Thoracic aorta (tissue), 2 donors: ENCODE measurements at regions not wholly inside any gene's neighbourhood (a gene's known extent, or its start where the extent isn't known, plus 50 kb on each side); places are given as distances from the start of the nearest gene placed in this dataset.
"Not testable (repeated sequence)": the region's sequence is repeated elsewhere in the genome, so short reads cannot be mapped to it uniquely, and the experiment has no call there.

Experiments
- ATAC-seq: fragments of 150-250 bp; one replicate; pipeline ENCODE4 v1.8.0; 2017; ENCODE audit warnings: low read depth; ENCODE audit not compliant: insufficient number of reproducible peaks, low FRiP score
- DNase-seq: peaks from one replicate; pipeline ENCODE4 v3.0.0-alpha.2; 2020; ENCODE audit warnings: low spot score
- H3K27ac ChIP-seq, 2 donors: fragments of 200-600 bp; sonication (generic); 1 replicate in 1 of 2; 2 replicates in 1 of 2; pipeline ENCODE4 v1.5.1; 2016; ENCODE audit warnings: mild to moderate bottlenecking in 2 of 2, moderate library complexity in 2 of 2
- H3K27me3 ChIP-seq: fragments of 200-600 bp; sonication (generic); replicated peaks from 2 replicates; pipeline ENCODE4 v1.6.0; 2016; ENCODE audit warnings: mild to moderate bottlenecking; ENCODE audit not compliant: insufficient read depth
- H3K36me3 ChIP-seq: fragments of 200-600 bp; sonication (generic); one replicate; pipeline ENCODE4 v1.5.1; 2016
- H3K4me1 ChIP-seq, 2 donors: fragments of 200-600 bp; sonication (generic); 1 replicate in 1 of 2; 2 replicates in 1 of 2; pipeline versions ENCODE4 v1.5.1 to v1.6.0; 2016; ENCODE audit warnings: low read depth in 2 of 2, mild to moderate bottlenecking in 1 of 2; ENCODE audit not compliant: control insufficient read depth in 1 of 2
- H3K4me3 ChIP-seq: fragments of 200-600 bp; sonication (generic); 2 replicates; pipeline ENCODE4 v1.5.1; 2016; ENCODE audit warnings: mild to moderate bottlenecking
- H3K9me3 ChIP-seq: fragments of 200-600 bp; sonication (generic); 2 replicates; pipeline ENCODE4 v1.5.1; 2016
- CTCF ChIP-seq: fragments of 200-600 bp; sonication (generic); IDR thresholded peaks from one replicate; pipeline ENCODE4 v1.5.1; 2019; ENCODE audit warnings: antibody characterized with exemption

- H3K4me3 ChIP-seq, result no peak overlapping the region
- H3K9me3 ChIP-seq, result no peaks in the 10 kb centered on the region
- DNase-seq (no peak), ATAC-seq (no peak)
- no peak overlapping the region for H3K27ac ChIP-seq
- no peaks in the 10 kb centered on the region for H3K4me1 ChIP-seq
- H3K27me3 ChIP-seq, result no peaks in the 10 kb centered on the region
- no peaks in the 10 kb centered on the region for H3K36me3 ChIP-seq
- TF ChIP-seq CTCF, result no peak
Observed at GRCh38 chr4:124846306-124846705, 133.8 kb upstream of the ANKRD50 start.

- no peak overlapping the region for H3K4me3 ChIP-seq
- peaks cover 15% of the 10 kb centered on the region for H3K9me3 ChIP-seq
- H3K27me3 ChIP-seq, result no peaks in the 10 kb centered on the region
- H3K4me1 ChIP-seq, result no peaks in the 10 kb centered on the region
- H3K36me3 ChIP-seq, result no peaks in the 10 kb centered on the region
- H3K27ac ChIP-seq, result no peak overlapping the region
- no peak for DNase-seq
- no peak for ATAC-seq
- no peak for TF ChIP-seq CTCF
Observed at GRCh38 chr4:124839786-124840390, 127.4 kb upstream of the ANKRD50 start.

GRCh38 chr4:124833831-124834505 is 121.4 kb upstream of the ANKRD50 start:
- Histone ChIP-seq H3K4me3 (no peak overlapping the region), H3K27me3 (no peaks in the 10 kb centered on the region), H3K9me3 (peaks cover 4% of the 10 kb centered on the region), H3K27ac (no peak overlapping the region), H3K36me3 (no peaks in the 10 kb centered on the region), H3K4me1 (no peaks in the 10 kb centered on the region)
- no peak for TF ChIP-seq CTCF
- DNase-seq (no peak), ATAC-seq (no peak)

GRCh38 chr4:124828382-124828781 is 115.8 kb upstream of the ANKRD50 start:
- Histone ChIP-seq H3K4me1 (no peaks in the 10 kb centered on the region), H3K4me3 (no peak overlapping the region), H3K27me3 (no peaks in the 10 kb centered on the region), H3K27ac (no peak overlapping the region), H3K9me3 (no peaks in the 10 kb centered on the region), H3K36me3 (no peaks in the 10 kb centered on the region)
- ATAC-seq (no peak), DNase-seq (no peak)
- TF ChIP-seq CTCF, result no peak

- no peaks in the 10 kb centered on the region for H3K36me3 ChIP-seq
- TF ChIP-seq CTCF, result no peak
- no peak for ATAC-seq
Observed at GRCh38 chr4:124817531-124817930, 105.0 kb upstream of the ANKRD50 start.

GRCh38 chr4:124812203-124812602 is 99.7 kb upstream of the ANKRD50 start:
- not testable (repeated sequence) for ATAC-seq, DNase-seq, H3K4me3 ChIP-seq, H3K27me3 ChIP-seq, H3K36me3 ChIP-seq, H3K4me1 ChIP-seq, H3K27ac ChIP-seq, H3K9me3 ChIP-seq

More at GRCh38 chr4:124817531-124817930, 105.0 kb upstream of the ANKRD50 start:
- Histone ChIP-seq H3K4me3 (no peak overlapping the region), H3K27me3 (no peaks in the 10 kb centered on the region), H3K27ac (no peak overlapping the region), H3K9me3 (no peaks in the 10 kb centered on the region), H3K4me1 (no peaks in the 10 kb centered on the region)
- DNase-seq, result no peak
